ACC112 (cell line): ENCODE measurements at regions not wholly inside any gene's neighbourhood (a gene's known extent, or its start where the extent isn't known, plus 50 kb on each side); places are given as distances from the start of the nearest gene placed in this dataset.

Source experiments
- H2AFZ ChIP-seq: fragments of 200-600 bp; sonication (generic); one replicate; pipeline ENCODE4 v1.6.0; 2017; ENCODE audit warnings: antibody characterized with exemption, low read length; ENCODE audit not compliant: unreplicated experiment
- H3K27ac ChIP-seq: fragments of 200-600 bp; sonication (generic); 2 replicates; pipeline ENCODE4 v1.5.1; 2014; ENCODE audit warnings: low read depth, mild to moderate bottlenecking, antibody characterized with exemption, low read length, moderate library complexity
- H3K27me3 ChIP-seq: fragments of 200-600 bp; sonication (generic); 2 replicates; pipeline ENCODE4 v1.6.1; 2014; ENCODE audit warnings: mild to moderate bottlenecking, antibody characterized with exemption, low read length, moderate library complexity, mixed read lengths; ENCODE audit not compliant: insufficient read depth
- H3K36me3 ChIP-seq: fragments of 200-600 bp; sonication (generic); 2 replicates; pipeline ENCODE4 v1.6.1; 2016; ENCODE audit warnings: mild to moderate bottlenecking, antibody characterized with exemption, low read length, moderate library complexity, mixed read lengths; ENCODE audit not compliant: insufficient read depth
- H3K4me1 ChIP-seq: fragments of 200-600 bp; sonication (generic); one replicate; pipeline ENCODE4 v1.6.1; 2016; ENCODE audit warnings: low read length, mixed read lengths; ENCODE audit not compliant: insufficient read depth, unreplicated experiment, control insufficient read depth
- H3K4me3 ChIP-seq: fragments of 200-600 bp; sonication (generic); 2 replicates; pipeline ENCODE4 v1.5.1; 2014; ENCODE audit warnings: mild to moderate bottlenecking, low read depth, low read length
- H3K79me2 ChIP-seq: fragments of 200-600 bp; sonication (generic); one replicate; pipeline ENCODE4 v1.6.0; 2016; ENCODE audit warnings: low read length; ENCODE audit not compliant: control insufficient read depth, unreplicated experiment, insufficient read depth

- H3K27me3 ChIP-seq: no peaks in the 10 kb centered on the region
Observed at GRCh38 chr9:118938581-118938980, 430.7 kb downstream of the BRINP1 start.

GRCh38 chr9:118940473-118940872 lies 428.8 kb downstream of the BRINP1 start:
- Histone ChIP-seq H3K4me3 (no peak overlapping the region), H3K4me1 (no peaks in the 10 kb centered on the region), H3K27me3 (no peaks in the 10 kb centered on the region), H3K79me2 (no peaks in the 10 kb centered on the region), H3K27ac (no peak overlapping the region), H3K36me3 (no peaks in the 10 kb centered on the region), H2AFZ (no peak overlapping the region)

More at GRCh38 chr9:118938581-118938980, 430.7 kb downstream of the BRINP1 start:
- Histone ChIP-seq H3K4me1 (no peaks in the 10 kb centered on the region), H3K4me3 (no peak overlapping the region), H2AFZ (no peak overlapping the region), H3K79me2 (no peaks in the 10 kb centered on the region), H3K27ac (no peak overlapping the region), H3K36me3 (no peaks in the 10 kb centered on the region)

GRCh38 chr9:118946669-118947068 lies 422.6 kb downstream of the BRINP1 start:
- H3K27me3 ChIP-seq: no peaks in the 10 kb centered on the region
- no peaks in the 10 kb centered on the region for H3K36me3 ChIP-seq
- no peak overlapping the region for H2AFZ ChIP-seq
- no peaks in the 10 kb centered on the region for H3K4me1 ChIP-seq
- H3K4me3 ChIP-seq: no peak overlapping the region
- no peak overlapping the region for H3K27ac ChIP-seq
- no peaks in the 10 kb centered on the region for H3K79me2 ChIP-seq

GRCh38 chr9:118954857-118955256 lies 414.4 kb downstream of the BRINP1 start:
- H2AFZ ChIP-seq: no peak overlapping the region
- H3K4me1 ChIP-seq: no peaks in the 10 kb centered on the region
- no peak overlapping the region for H3K4me3 ChIP-seq
- H3K36me3 ChIP-seq: no peaks in the 10 kb centered on the region
- H3K79me2 ChIP-seq: no peaks in the 10 kb centered on the region
- H3K27ac ChIP-seq: no peak overlapping the region
- H3K27me3 ChIP-seq: no peaks in the 10 kb centered on the region

GRCh38 chr9:118957585-118957984 lies 411.6 kb downstream of the BRINP1 start:
- no peak overlapping the region for H3K4me3 ChIP-seq
- no peaks in the 10 kb centered on the region for H3K27me3 ChIP-seq
- no peak overlapping the region for H3K27ac ChIP-seq
- no peaks in the 10 kb centered on the region for H3K4me1 ChIP-seq
- H3K79me2 ChIP-seq: no peaks in the 10 kb centered on the region
- no peak overlapping the region for H2AFZ ChIP-seq
- H3K36me3 ChIP-seq: no peaks in the 10 kb centered on the region

GRCh38 chr9:118959366-118959765 lies 409.9 kb downstream of the BRINP1 start:
- Histone ChIP-seq H3K27me3 (no peaks in the 10 kb centered on the region), H3K4me1 (no peaks in the 10 kb centered on the region), H3K79me2 (no peaks in the 10 kb centered on the region), H3K4me3 (no peak overlapping the region), H2AFZ (no peak overlapping the region), H3K27ac (no peak overlapping the region), H3K36me3 (no peaks in the 10 kb centered on the region)

GRCh38 chr9:118961857-118962256 lies 407.4 kb downstream of the BRINP1 start:
- Histone ChIP-seq H3K27me3 (no peaks in the 10 kb centered on the region), H3K4me3 (no peak overlapping the region), H2AFZ (no peak overlapping the region), H3K27ac (no peak overlapping the region), H3K79me2 (no peaks in the 10 kb centered on the region), H3K36me3 (no peaks in the 10 kb centered on the region), H3K4me1 (no peaks in the 10 kb centered on the region)

GRCh38 chr9:118962426-118962825 lies 406.8 kb downstream of the BRINP1 start:
- H3K27me3 ChIP-seq: no peaks in the 10 kb centered on the region
- no peak overlapping the region for H2AFZ ChIP-seq
- H3K4me3 ChIP-seq: no peak overlapping the region
- no peaks in the 10 kb centered on the region for H3K36me3 ChIP-seq
- no peak overlapping the region for H3K27ac ChIP-seq
- H3K4me1 ChIP-seq: no peaks in the 10 kb centered on the region
- no peaks in the 10 kb centered on the region for H3K79me2 ChIP-seq

- Histone ChIP-seq H2AFZ (no peak overlapping the region), H3K79me2 (no peaks in the 10 kb centered on the region), H3K27ac (no peak overlapping the region), H3K4me3 (no peak overlapping the region), H3K36me3 (no peaks in the 10 kb centered on the region), H3K27me3 (no peaks in the 10 kb centered on the region), H3K4me1 (no peaks in the 10 kb centered on the region)
Observed at GRCh38 chr9:118963674-118964073, 405.6 kb downstream of the BRINP1 start.

GRCh38 chr9:118967901-118968300 lies 401.3 kb downstream of the BRINP1 start:
- Histone ChIP-seq H2AFZ (no peak overlapping the region), H3K36me3 (no peaks in the 10 kb centered on the region), H3K79me2 (no peaks in the 10 kb centered on the region), H3K27me3 (no peaks in the 10 kb centered on the region), H3K4me3 (no peak overlapping the region), H3K27ac (no peak overlapping the region), H3K4me1 (no peaks in the 10 kb centered on the region)

- H3K4me3 ChIP-seq: no peak overlapping the region
- H3K4me1 ChIP-seq: no peaks in the 10 kb centered on the region
- no peak overlapping the region for H2AFZ ChIP-seq
- H3K27ac ChIP-seq: no peak overlapping the region
- no peaks in the 10 kb centered on the region for H3K36me3 ChIP-seq
- H3K27me3 ChIP-seq: no peaks in the 10 kb centered on the region
- no peaks in the 10 kb centered on the region for H3K79me2 ChIP-seq
Observed at GRCh38 chr9:118975736-118976135, 393.5 kb downstream of the BRINP1 start.
